ENCODE measurements at regions not wholly inside any gene's neighbourhood (a gene's known extent, or its start where the extent isn't known, plus 50 kb on each side); places are given as distances from the start of the nearest gene placed in this dataset.

DNA sequence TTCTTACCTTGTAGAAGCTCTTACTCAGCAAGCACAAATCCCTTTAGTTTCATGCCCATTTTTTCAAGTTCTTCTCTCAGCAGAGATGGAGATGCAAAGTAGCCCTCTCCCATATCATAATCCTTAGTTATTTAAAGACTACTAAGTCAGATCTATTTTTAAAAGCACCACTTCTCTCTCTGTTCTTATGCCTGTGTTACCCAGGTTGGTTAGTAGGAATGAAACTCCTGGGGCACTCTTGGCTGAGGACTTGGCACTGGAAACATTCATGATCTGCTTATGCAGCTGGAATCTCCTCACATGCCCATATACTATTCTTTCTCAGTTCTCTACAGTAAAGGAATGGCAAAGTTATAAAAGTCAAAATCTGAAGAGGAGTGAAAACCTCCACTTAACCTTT lies 51.9 kb upstream of the PPP2R5A start:
- H3K27ac ChIP-seq: no peak overlapping the region
- peaks cover 0 to 7% of the 10 kb centered on the region in 2 donors for H3K4me1 ChIP-seq (replicated peaks in 1 of 2)
- in situ Hi-C loops (cut with MboI; ENCODE audit: low pct_unique_long_range_greater_than_20kb in 2 of 9, low sequenced_read_pairs in 9 of 9, unreplicated experiment in 9 of 9): no loop called here
- H3K4me3 ChIP-seq: no peak overlapping the region
- ATAC-seq (replicated peaks in 6 of 8): no peak

- peaks cover 0 to 7% of the 10 kb centered on the region in 2 donors for H3K4me1 ChIP-seq (replicated peaks in 1 of 2)
- peak overlapping the region in 1 of 2 donors; percentile 6 for H3K27ac ChIP-seq
- WGBS, 10 experiments: 13 to 85% (median 61%) methylated on average over 2 to 7 of the region's 8 CpGs; no CpG with 5 or more reads in 1 of the 10 experiments
- H3K4me3 ChIP-seq: no peak overlapping the region
- peak; percentile 95 to 100 (median 100) for ATAC-seq (replicated peaks in 6 of 8)
- in situ Hi-C loops (cut with MboI; ENCODE audit: low pct_unique_long_range_greater_than_20kb in 2 of 9, low sequenced_read_pairs in 9 of 9, unreplicated experiment in 9 of 9): no loop called here
Measured at GRCh38 chr1:212234431-212235395, 50.5 kb upstream of the PPP2R5A start.

Measured in motor neuron (in vitro differentiated cells).